Posterior cingulate gyrus (tissue), 11 donors: ENCODE measurements at regions not wholly inside any gene's neighbourhood (a gene's known extent, or its start where the extent isn't known, plus 50 kb on each side); places are given as distances from the start of the nearest gene placed in this dataset.
A peak's percentile ranks its signal among the peaks of the same experiment; 100 is the strongest.

ENCODE experiments used
- DNase-seq, 10 donors: peaks; one replicate each; pipeline versions ENCODE4 v3.0.0 to v3.0.0-alpha.2; 2020 to 2021; ENCODE audit warnings: mixed read lengths in 3 of 10
- intact Hi-C: fragments of 100-400 bp; cut with DNase I; formaldehyde crosslinking; loops from one replicate; pipeline ENCODE4 v1.15.1; 2023

DNA sequence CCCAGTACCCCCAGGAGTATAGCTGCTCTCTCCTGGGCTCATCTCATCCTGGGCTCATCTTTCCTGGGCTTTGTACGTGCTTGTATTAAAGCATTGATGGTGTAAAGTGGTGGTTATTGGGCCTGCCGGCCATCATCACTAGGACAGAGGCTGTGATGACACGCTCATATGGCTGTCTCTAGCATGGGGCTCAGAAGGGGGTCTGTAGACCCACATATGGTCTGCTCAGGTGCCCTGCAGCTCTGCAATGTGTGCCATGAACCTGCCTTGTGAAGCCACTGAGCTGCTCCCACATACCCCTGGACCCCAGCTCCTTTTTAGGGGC is 143.4 kb downstream of the CDC5L start:
- DNase-seq = no peak
- intact Hi-C loops = no loop called here

DNA sequence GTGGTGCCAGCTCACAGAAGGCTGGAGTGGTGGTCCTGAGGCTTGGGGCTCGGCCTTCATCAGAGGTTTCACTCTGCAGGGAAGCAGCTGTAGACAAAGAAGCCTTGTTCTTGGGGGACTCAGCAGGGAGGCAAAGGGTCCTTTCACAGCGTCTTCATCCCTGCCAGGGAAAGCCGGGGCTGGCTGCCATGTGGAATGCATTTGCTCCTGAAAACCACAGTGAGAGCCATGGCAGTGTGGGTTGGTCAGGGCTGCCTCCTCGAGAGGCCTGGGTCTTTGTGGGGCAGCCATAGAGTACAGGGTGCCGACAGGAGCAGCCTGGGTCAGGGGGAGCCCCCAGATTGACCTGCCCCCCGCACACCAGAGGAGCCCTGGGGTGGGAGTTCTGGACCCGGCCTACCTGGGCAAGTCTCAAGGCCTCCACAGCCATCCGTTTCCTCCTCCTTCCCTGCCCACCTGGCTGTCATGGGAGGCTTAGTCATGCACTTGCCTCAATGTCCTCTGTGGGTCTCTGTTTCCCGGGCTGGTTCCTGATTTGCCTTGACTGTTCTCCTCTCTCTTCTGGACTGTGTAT is 144.0 kb downstream of the CDC5L start:
- peak in 4 of 10 donors; percentile 20 to 89 (median 56) for DNase-seq
- intact Hi-C loops = no loop called here

DNA sequence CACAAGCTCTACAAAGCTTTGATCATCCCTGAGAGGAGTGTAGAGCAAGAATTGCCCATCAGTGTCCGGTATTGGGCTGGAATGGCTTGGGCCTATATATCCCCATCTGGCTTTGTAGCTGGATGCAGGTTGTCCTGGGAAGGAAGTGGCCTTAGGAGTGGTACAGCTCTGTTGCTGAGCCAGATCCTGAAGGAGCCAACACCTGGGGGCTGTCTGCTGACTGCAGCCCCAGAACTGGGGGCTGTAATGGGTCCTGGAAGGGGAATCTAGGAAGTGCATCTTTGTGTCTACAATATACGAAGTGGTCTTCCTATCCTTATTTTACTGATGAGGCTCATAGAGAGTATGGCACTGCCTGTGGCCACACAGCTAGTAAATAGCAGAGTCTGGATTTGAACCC is 145.9 kb downstream of the CDC5L start:
- DNase-seq = no peak
- intact Hi-C loops = no loop called here

DNA sequence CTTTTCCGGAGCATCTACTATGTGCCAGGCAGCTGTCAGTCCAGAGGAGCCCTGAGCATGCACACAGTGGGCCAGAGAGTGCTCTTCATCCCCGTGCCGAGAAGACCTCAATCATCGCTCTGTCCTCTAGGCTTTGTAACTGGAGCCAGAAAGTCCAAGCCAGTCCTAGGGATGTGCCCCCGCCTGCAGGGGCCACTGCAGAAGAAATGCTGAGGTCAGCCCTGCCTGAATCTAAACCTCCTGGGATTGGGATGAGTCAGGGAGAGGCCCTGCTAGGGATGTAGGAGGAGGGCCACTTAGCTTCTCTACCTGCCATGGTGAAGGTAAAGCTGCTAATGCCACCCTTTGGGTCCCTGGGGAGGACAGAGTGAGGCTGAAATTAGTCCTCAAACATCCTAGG is 146.8 kb downstream of the CDC5L start:
- intact Hi-C loops = no loop called here
- no peak for DNase-seq

DNA sequence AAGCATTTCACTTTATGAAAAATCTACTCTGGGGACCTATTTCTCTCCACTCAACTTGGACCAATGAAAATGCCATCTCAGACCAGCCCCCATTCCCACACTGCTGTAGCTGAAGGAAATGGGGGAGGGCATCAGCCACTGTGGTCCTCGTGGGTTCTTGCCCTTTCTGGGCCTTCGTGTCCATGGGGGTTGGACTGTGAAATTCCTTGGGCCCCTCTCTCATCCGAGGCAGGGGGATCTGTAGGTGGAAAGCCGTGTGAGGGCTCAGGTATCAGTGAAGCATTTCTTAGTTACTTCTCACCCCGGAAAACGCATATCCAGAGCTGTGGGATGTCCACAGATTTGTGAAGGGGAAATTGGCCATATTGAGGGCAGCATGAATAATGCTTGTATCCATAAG is 147.9 kb downstream of the CDC5L start:
- intact Hi-C loops = no loop called here
- DNase-seq = no peak

DNA sequence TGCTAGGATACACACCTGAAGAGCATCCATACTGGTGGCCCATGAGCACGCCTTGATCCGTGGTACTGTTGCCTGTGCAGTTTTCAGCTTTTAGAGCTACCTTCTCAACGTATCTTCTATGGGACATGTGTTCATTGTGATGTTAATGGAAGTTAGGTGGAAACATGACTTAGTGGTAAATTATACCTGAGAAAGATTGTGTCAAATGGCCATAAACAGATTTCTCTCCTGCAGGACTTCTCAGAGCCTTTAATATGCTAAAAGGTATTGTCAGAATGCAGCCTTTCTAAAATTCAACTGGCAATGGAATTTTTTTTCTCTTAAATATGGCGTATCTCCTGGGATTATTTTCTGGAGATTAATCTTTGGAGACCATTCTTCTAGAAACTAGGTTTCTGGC is 148.5 kb downstream of the CDC5L start:
- DNase-seq = no peak

DNA sequence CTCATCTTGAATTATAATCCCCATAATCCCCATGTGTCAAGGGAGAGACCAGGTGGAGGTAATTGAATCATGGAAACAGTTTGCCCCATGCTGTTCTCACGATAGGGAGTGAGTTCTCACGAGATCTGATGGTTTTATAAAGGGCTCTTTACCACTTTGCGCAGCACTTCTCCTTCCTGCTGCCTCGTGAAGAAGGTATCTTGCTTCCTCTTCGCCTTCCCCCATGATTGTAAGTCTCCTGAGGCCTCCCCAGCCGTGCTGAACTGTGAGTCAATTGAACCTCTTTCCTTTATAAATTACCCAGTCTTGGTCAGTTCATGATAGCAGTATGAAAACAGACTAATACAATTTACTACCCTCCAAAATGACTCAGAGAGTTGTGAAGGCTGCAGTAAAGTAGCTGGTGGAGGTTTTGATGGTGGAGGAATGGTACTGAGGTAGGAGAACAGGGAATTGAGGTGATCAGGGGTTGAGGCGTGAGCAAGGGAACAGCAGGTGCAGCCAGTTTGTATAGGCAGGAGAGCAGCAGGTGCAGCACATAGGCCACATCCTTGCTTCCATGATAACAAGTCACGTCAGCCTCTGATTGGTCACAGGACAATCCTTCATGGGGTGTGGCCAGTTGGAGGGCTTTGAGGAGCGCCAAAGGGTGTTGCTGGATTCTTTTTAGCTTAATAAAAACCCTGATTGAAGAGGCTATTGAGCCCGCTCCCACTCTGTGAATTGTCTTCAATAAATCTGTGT is 150.0 kb downstream of the CDC5L start:
- intact Hi-C loops = no loop called here
- no peak for DNase-seq

More for the DNA sequence above, 148.5 kb downstream of the CDC5L start:
- intact Hi-C loops = no loop called here

DNA sequence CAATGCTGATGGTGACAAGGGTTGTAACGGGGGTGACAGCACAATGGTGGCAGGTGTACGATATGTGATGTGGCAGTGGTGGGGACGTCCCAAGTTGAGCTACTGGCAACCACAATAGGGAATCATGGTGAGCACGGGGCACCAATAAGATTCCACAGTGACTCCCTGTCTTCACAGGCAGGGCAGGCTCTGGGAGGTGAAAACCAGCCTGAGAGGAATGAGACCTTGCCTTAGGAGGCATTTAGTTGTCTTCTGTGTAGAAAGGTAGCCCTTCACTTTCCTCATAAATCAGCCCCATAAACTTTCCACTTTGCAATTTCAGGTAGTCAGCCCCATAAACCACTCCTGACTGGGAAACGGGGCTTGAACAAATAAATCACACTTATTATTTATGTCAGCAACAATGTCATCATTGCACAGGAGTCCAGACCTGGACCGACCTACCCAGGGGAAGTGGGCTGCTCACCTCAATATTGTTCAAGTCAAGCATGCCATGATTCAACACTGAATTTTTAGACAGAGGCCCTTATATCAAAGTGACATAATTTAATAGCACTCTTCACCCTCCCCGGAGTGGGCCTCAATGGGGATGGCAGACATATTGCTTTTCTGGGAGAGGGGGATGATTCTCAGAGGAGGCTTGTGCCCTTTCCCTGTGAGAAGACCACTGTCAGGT is 150.8 kb downstream of the CDC5L start:
- no peak for DNase-seq
- intact Hi-C loops = no loop called here

DNA sequence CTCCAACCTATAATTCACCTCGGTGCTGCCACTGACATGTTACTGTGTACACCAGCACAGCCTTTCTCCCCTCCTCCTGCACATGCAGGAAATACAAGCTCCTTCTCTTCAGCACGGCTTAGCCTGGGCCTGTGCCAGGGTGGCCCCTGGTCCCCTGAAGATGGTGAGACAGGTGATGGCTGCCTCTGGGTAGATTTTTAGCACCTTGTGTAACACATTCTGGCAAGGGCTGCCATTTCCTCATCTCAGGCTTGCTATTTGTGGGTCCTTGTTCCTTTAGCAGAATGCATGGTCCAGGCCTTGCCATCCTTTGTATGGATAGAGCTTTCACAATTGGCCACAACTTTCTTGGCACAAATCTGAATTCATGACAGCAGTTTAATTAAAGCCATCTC is 151.3 kb downstream of the CDC5L start:
- intact Hi-C loops = no loop called here
- no peak for DNase-seq

DNA sequence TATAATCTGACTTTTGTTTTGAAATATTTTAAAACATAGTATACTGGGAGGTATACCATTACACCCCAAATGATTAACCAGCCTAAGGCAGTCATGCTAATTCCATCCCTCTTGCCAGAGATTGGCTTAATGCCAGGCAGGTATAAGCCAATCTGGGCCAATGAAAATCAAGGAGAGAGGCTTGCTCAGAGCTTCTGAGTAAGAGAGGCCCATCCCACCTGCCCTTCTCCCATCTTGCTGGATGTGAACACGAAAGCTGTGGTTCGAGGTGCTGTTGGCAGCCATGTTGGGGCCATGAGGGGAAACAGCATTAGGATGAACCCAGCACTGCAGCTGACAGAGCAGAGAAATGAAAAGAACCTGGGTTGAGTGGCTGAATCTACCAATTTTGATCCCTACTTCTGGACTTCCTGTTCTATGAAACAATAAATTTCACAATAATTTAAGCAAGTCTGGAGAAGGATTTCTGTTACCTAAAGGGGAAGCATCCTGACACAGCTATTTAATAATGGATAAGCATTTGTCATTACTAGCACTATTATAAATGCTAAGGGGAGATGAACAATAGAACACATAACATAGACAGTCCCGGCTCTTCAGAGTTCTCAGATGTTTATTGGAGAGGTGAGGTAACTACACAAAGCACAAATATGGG is 152.3 kb downstream of the CDC5L start:
- intact Hi-C loops = no loop called here
- no peak for DNase-seq

DNA sequence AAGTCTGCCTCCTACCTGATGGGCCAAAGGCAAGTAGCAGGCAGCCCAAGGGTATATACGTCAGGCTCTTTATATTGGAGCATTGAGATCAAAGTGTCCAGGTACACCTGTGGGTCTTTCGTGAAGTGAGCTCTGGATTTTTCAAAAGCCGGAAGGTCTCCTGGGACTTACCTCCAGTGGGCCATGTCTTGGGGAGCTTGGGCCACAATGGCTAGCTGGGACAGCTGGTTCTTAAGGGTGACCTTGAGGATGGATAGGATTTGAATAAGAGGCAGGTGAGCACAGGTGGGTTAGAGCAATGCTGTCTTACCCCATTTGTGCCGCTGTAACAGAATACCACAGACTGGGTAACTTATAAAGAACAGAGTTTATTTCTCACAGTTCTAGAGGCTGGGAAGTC is 153.4 kb downstream of the CDC5L start:
- no peak for DNase-seq

DNA sequence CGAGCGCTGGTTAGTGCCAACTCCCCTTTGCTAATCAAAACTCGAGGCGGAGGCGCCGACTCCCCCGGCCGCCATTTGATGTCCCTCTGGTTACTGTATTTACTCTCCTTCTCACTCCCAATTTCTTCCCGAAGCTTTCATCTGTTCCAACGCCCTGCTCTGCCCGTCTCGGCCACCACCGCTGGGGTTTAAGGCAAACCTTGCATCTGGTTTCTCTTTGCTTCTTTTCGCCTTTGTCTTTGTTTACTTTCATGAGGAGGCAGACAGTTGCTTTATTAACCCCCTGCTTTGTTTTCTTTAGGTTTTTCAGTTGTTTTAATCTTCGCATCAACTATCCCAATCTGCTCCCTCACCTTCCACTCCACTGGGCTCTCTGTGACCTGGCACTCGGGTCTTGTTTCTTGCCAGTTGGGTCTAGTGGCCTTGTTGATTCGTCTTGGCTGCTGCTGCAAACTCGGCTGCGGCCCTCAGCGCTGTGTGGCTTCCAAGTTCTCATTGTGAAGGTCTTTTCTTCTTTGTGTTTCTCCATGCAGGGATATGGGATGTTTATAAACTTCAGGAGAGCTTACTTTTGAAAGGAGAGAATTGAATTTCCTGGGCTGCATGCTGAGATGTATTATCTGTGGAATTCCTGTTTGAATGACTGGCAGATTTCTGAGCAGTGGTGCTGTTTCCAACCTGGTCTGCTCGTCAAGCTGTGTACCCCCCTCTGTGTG is 155.1 kb downstream of the CDC5L start:
- peak in 7 of 10 donors; percentile 19 to 87 (median 27) for DNase-seq

More for the DNA sequence above, 153.4 kb downstream of the CDC5L start:
- intact Hi-C loops = no loop called here

DNA sequence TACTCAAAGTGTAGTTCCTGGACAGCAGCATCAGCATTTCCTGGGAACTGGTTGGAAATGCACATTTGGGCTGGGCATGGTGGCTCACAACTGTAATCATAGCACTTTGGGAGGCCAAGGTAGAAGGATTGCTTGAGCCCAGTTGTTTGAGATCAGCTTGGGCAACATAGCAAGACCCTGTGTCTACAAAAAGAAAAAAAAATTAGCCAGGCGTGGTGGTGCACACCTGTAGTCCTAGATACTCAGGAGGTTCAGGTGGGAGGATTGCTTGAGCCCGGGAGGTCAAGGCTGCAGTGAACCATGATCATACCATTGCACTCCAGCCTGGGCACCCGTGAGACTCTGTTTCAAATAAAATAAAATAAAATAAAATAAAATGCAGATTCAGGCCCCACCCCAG is 156.2 kb downstream of the CDC5L start:
- intact Hi-C loops = no loop called here
- no peak for DNase-seq

More for the DNA sequence above, 155.1 kb downstream of the CDC5L start:
- intact Hi-C loops = no loop called here

DNA sequence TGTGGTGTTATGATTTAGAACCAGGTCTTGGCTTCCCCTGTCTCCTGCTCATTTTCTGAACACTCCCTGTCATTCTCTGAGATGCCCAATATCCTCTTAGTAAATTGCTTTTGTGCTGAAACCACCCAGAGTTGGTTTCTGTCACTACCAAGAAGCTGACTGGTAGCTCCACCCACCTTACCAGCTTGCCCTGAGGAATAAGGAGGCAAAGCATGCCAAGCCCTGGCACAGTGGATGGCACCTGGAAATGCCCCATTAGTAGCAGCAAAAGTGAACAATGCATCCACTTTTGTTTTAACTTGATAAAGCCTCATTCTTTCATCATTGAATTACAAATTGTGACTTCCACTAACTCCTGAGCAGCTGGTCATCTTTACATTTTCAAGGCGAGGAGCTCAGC is 157.7 kb downstream of the CDC5L start:
- no peak for DNase-seq
- intact Hi-C loops = no loop called here

DNA sequence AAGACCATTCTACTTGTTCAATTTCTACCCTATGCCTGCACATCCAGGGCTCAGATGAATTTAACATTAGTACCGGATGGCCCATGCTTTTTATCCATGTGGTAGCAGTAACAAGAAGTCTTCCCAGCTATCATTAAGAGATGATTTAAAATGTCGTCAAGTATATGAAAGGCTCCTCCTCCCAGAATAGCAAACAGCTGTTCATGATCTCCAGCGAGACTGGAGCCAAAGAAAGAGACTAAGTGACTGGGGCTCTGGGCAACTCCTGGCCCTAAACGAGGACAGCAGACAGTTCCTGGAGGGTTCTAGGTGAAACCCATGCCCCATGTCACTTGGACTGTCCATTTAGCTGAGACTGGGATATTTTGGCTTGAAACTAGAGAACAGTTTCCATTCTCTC is 160.8 kb downstream of the CDC5L start:
- DNase-seq = no peak
- intact Hi-C loops = no loop called here

DNA sequence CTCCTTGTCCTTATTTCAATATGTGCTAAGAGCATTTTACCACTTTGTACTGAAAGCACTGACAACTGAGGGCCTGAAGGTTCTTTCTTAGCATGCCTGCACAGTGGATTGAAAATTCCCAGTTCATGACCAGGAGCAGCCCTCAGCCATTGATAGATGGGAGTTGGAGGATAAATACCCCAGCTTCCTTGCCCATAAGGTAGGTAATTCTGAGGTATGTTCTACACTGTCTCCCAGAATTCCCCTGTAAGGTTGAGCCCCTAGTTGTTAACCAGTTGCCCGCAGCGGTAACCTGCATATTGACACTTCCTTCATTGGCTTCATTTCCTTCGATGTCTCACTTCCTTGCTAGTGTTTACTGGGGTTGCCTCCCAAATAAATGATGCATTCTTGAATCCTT is 162.0 kb downstream of the CDC5L start:
- DNase-seq = no peak
- intact Hi-C loops = no loop called here

DNA sequence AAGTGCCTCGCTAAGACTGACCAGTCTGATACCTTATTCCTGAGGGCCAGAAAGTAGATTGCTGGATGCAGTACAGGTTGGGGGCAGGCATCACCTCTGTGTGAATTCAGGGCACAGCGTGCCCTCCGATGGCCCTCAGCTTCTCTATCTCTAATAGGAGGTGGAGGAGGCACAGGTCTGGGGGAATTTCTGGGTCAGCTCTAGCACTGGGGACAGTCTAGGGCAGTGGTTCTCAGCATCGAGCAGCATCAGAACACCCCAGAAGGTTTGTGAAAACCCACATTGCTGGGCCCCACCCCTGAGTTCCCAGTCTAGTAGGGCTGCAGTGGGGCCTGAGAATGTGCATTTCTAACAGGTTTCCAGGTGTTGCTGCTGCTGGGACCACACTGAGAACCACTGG is 166.7 kb downstream of the CDC5L start:
- DNase-seq = no peak
- intact Hi-C loops = no loop called here

DNA sequence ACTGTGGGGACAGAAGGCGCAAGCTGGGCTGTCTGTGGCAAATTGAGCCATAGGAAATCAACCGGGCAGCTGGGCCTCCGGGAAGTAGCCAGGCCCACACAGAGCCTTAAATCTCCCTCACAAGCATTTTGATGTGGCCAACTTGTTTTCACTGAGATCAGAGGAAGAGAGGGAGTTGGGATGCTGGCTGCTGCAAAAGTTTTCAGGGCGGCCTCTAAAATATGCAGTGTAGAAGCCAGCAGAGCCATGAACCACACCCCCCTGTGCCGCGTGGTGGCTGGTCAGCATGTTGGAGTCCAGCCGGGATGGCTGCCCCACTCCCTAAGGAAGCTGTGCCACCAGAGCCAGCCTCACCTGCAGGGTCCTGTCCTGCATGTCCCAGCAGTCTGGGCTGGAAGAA is 167.4 kb downstream of the CDC5L start:
- intact Hi-C loops = no loop called here
- DNase-seq = no peak

DNA sequence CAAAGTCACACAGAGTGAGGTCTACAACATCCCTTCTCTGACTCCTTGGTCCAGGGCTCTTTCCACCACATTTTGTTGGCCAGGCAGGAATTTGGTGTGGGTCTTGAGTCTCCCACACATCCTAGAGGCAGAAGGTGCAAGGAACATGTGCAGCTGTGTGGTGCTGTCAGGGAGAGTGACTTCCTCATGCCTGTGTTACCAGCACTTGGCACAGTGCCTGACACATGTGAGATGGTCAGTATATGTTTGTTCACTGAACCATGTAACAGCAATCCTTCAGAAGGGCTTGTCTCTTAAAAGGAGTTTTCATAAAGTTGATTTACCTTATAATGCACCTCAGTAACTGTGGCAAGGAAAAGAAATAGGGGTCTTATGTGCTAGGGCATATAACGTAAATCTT is 168.5 kb downstream of the CDC5L start:
- intact Hi-C loops = no loop called here
- peak in 1 of 10 donors; percentile 18 for DNase-seq

DNA sequence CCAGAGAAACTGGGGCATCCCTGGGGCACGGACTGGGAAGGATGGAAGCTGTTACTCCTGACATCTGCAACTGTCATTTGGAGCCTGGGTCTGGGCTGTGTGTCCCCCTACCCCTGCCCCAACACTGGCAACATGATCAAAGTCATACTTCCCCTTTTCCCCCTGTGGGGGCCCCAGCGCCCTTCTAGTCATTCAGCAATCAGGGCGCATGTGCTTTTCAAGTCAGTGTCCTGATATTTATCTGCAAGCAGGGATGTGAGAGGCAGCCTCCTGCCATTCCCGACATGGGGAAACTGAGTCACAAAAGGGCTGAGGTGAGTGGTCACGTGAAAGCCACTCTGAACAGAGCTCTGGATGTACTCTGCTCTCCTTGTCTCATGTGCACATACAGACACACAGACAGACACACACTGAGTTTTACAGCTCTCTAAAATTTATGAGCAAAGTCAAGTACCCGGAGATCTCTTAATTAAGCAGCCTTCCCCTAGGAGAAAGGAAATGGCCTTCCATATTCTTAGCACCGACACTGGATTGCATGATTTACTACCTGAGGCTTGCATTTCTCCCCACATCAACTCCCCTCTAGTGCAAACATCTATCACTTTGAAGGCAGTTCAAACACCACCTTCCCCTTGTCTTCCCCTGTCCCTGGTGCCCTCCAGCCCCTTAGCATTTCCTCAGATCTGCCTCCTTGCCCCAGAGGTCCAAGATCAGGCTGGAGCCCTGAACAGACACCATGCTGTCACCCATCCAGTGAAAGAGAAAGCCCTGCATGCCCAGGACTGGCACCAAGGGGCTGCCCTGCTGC is 170.7 kb downstream of the CDC5L start:
- no peak for DNase-seq
- intact Hi-C loops = no loop called here
